GM21737 (cell line): ENCODE measurements at regions not wholly inside any gene's neighbourhood (a gene's known extent, or its start where the extent isn't known, plus 50 kb on each side); places are given as distances from the start of the nearest gene placed in this dataset.
A peak's percentile ranks its signal among the peaks of the same experiment; 100 is the strongest.
"Not testable (repeated sequence)": the region's sequence is repeated elsewhere in the genome, so short reads cannot be mapped to it uniquely, and the experiment has no call there.

ENCODE experiments used
- ATAC-seq: cut with Tn5 transposase; IDR thresholded peaks from one replicate; pipeline ENCODE4 v1.9.1; 2021; ENCODE audit warnings: mild to moderate bottlenecking, moderate library complexity; ENCODE audit not compliant: unreplicated experiment

- ATAC-seq: no peak
Observed at GRCh38 chr5:154653764-154654485, 101.3 kb upstream of the LARP1 start.

DNA sequence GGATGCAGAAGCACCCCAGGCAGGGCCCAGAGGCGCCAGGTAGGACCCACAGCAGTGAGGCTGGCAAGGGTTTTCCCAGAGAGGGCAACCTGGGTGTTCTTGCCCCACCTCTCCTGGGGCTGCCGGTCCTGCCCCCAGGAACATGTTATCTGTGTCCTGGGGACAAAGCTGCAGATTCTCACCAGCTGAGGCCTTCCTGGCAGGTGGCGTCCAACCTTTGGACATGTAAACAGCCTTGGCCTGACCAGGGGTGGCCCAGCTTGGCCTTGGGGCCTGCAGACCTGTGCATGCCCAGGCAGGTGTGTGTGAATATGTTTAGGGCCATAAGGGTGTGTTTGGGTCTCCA is 101.8 kb upstream of the LARP1 start:
- ATAC-seq: no peak

GRCh38 chr5:154652746-154653417 is 102.3 kb upstream of the LARP1 start:
- no peak for ATAC-seq

DNA sequence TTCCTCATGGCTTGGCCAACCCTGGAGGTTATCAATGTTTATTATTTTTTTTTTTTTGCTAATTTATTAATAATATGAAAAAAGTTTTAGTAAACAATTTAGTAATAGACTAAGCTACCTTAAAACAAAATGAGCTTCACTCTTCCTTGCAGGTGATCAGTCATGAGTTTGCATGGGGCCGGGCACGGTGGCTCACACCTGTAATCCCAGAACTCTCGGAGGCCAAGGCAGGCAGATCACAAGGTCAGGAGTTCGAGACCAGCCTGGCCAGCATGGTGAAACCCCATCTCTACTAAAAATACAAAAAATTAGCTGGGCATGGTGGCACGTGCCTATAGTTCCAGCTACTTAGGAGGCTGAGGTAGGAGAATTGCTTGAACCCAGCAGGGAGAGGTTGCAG is 103.4 kb upstream of the LARP1 start:
- not testable (repeated sequence) for ATAC-seq

GRCh38 chr5:154648706-154649105 is 106.5 kb upstream of the LARP1 start:
- ATAC-seq: no peak

GRCh38 chr5:154648229-154648628 is 106.9 kb upstream of the LARP1 start:
- no peak for ATAC-seq

DNA sequence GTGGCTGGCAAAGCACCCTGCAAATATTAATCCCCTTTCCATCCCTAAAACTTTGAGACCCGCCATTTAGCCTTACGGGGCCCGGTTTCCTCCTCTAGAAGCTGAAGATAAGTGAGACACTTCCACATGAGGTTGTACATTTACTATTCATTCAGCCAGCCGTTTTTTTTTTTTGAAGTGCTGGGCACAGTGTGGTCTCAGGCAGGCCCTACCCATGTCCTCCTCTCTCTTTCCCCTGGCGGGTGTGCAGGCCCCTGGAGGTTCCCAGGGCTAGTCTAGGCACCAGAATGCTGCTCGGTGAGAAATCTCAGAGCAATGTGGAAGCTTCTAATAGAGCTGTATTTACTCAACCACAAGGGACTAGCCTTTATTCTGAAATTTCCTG is 107.4 kb upstream of the LARP1 start:
- ATAC-seq: no peak

DNA sequence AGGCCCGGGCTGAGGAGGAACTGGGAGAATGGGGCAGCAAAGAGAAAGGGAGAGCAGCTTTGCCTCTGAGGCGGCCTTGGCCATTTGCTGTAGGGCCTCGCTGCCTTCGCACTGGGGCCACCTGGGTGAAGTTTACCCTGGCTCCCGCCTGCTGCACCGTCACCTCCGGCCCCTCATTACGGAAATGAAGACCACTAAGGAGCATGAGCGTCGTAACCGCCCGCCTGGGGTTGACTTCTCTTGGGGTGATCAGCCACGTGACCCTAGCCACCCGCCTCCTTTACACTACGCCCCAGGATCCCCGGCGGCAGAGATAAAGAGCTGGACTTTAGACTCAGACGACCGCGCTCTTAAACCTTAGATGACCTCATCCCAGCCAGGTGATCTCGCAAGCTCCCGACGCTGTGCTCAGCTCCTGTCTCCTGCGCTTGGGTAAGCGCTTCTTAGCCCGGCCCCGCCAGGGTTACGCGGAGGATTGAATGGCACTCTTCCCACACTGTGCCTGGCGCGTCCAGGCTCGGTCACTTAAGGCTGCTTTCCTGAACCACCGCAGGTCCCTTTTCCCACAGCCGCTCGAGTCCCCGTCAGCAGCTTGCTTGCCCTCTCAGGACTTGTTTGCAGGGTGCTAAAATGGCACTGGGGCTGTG is 107.9 kb upstream of the LARP1 start:
- ATAC-seq: peak; percentile 62

DNA sequence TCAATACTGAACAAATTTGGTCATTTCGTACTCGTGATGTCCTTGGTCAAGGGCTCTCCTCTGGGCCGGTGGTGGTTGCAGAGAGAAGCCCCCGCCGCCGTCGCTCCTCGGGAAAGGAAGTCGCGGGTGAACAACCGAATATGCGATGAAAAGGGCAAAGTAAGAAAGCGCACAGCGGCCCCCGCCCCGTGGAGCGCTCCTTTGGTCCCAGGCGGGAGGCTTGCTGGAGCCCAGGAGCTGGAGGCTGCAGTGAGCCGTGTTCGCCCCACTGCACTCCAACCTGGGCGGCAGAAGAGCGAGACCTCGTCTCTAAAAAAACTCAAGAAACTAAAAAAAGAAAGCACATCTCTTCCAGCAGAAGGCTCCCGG is 108.4 kb upstream of the LARP1 start:
- ATAC-seq: peak; percentile 12

- no peak for ATAC-seq
Observed at GRCh38 chr5:154644745-154645411, 110.3 kb upstream of the LARP1 start.

DNA sequence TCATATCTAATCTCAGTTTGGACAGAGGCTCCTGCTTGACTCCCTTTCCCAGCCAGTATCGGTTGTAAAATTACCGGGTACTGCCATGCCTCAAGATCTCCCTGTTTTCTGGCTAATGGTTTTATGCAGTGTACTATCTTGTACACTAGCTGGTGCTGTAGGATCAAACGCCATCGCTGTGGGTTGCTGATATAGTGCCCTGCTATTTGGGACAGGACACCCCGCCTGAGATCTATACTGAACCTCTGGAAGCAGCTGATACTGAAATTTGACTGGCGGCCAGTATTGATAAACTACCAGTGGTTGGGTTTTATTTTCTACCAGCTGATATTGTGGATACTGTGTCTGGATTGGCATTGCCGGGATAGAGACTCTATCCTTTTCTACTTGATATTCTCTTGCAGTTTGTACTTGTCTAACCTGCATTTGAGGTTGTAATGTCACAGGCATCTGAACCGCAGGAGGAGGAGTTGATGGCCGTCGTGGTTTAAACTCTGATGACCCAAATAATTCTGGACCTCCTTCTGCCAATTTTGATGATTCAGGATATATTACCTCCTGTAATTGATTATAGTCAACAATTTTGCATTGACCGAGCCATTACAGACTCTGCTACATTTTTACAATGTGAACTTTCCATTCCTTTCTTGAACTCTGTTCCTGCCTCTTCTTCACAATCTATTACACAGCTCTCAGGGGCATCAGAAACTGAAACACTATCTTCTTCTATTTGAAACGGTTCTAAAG is 112.5 kb upstream of the LARP1 start:
- ATAC-seq: no peak

DNA sequence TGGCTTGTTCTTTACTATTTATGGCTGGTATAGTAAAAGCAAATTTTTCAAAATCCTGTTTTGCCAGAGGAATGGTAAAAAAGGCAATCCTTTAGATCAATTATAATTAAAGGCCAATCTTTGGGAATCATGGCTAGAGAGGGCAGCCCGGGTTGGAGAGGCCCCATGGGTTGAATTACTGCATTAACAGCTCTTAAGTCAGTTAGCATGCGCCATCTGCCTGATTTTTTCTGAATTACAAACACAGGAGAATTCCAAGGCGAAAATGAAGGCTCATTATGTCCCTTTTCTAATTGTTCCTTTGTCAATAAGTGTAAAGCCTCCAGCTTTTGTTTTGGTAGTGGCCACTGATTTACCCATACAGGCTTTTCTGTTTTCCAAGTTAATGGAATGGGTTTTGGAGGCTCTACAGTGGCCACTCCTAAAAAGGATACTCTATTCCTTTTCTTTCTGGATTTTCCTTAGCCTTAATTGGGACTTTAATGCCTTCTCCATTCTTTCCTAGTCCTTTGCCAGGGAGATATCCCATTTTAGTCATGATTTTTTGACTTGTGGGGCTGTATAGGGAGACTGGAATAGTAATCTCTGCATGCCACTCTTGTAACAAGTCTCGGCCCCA is 114.9 kb upstream of the LARP1 start:
- ATAC-seq: not testable (repeated sequence)

GRCh38 chr5:154636786-154637185 is 118.4 kb upstream of the LARP1 start:
- ATAC-seq: not testable (repeated sequence)

DNA sequence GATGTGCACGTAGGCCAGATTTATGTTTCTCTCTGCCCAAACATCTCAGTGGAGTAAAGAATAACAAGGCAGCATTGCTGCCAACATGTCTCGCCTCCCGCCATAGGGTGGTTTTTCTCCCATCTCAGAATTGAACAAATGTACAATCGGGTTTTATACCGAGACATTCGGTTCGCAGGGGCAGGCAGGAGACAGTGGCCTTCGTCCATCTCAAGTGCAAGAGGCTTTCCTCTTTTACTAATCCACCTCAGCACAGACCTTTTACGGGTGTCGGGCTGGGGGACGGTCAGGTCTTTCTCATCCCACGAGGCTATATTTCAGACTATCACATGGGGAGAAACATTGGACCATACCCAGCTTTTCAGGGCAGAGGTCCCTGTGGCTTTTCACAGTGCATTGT is 118.9 kb upstream of the LARP1 start:
- not testable (repeated sequence) for ATAC-seq

DNA sequence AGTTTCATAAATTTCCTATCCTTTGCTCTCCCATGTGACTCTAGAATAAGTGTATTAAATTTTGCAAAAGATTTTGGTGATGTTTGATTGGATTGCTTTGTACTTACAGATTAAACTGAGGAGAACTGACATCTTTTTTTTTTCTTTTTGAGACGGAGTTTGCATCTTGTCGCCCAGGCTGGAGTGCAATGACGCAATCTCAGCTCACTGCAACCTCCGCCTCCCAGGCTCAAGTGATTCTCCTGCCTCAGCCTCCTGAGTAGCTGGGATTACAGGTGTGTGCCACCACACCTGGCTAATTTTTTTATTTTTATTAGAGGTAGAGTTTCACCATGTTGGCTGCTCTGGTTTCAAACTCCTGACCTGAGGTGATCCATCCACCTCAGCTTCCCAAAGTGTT is 121.4 kb upstream of the LARP1 start:
- ATAC-seq: not testable (repeated sequence)

- no peak for ATAC-seq
Observed at GRCh38 chr5:154631141-154631540, 124.0 kb upstream of the LARP1 start.

- ATAC-seq: no peak
Observed at GRCh38 chr5:154630410-154630809, 124.8 kb upstream of the LARP1 start.

DNA sequence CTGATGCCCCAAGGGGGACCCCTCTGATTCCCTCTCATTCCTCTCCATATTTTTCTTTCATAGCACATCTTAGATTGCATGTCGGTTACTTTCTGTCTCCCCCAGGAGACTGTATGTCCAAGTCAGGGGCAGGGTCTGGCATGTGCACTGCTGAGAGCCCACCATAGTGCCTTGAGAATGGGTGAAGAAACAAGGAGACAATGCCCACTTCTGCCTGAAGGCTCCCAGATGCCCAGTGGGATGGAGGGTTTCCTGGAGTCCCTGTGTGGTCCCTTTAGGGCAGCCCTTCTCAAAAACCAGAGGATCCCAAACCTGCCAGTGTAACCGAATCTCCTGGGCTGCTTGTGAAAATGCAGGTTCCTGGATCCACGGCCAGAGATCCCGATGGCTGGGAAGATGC is 126.5 kb upstream of the LARP1 start:
- no peak for ATAC-seq

DNA sequence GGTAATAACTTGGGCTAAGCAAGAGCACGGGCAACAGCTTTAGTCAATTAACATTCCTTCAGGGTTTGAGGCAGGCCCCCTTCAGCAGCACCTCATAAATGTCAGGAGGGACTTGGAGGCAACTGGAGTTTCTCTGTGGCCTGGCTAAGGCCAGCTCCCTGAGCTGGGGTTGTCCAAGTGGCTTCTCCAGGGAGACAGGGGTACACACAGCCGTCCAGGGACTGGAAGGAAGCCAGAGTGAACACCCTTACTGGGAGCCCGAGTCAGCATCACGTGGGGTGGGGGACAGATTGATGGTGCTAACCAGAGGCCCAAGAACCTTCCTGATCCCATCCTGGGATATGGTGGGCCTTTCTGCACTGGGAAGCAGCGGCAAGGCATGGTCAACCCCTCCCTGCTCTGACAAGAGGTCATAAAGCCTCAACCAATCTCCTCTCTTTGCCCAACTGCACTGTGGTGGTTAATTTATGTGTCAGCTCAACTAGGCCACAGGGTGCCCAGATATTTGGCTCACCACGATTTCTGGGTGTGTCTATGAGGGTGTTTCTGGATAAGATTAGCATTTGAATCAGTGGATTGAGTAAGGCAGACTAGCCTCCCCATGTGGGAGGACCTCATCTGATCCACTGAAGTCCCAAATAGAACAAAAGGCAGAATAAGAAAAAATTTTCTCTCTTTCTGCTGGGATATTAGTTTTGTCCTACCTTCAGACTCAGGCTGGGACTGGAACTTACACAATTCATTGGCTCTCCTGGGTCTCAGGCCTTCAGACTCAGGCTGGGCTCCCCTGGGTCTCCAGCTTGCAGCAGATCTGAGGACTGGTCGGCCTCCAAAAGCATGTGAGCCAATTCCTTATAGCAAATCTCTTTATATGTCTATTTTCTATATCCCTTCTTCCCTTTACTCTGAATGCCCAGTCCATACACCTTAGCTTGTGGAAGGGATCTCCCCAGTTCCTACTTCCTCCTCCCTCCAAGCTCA is 127.2 kb upstream of the LARP1 start:
- no peak for ATAC-seq
